ENCODE measurements at regions not wholly inside any gene's neighbourhood (a gene's known extent, or its start where the extent isn't known, plus 50 kb on each side); places are given as distances from the start of the nearest gene placed in this dataset.

- TF ChIP-seq, protein P1, sequence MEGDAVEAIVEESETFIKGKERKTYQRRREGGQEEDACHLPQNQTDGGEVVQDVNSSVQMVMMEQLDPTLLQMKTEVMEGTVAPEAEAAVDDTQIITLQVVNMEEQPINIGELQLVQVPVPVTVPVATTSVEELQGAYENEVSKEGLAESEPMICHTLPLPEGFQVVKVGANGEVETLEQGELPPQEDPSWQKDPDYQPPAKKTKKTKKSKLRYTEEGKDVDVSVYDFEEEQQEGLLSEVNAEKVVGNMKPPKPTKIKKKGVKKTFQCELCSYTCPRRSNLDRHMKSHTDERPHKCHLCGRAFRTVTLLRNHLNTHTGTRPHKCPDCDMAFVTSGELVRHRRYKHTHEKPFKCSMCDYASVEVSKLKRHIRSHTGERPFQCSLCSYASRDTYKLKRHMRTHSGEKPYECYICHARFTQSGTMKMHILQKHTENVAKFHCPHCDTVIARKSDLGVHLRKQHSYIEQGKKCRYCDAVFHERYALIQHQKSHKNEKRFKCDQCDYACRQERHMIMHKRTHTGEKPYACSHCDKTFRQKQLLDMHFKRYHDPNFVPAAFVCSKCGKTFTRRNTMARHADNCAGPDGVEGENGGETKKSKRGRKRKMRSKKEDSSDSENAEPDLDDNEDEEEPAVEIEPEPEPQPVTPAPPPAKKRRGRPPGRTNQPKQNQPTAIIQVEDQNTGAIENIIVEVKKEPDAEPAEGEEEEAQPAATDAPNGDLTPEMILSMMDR (IDR thresholded peaks at IDR 0.05; ENCODE audit: unreplicated experiment): no peak
- Mint-ChIP-seq H3K4me1 (ENCODE audit: low read depth, unreplicated experiment) (no peaks in the 10 kb centered on the region), H3K27me3 (ENCODE audit: unreplicated experiment) (no peaks in the 10 kb centered on the region), H3K9me3 (ENCODE audit: low read depth, unreplicated experiment) (no peaks in the 10 kb centered on the region), H3K36me3 (ENCODE audit: insufficient read depth, unreplicated experiment) (no peaks in the 10 kb centered on the region), H3K27ac (ENCODE audit: unreplicated experiment) (no peak overlapping the region), H3K4me3 (ENCODE audit: low read depth, unreplicated experiment) (no peak overlapping the region)
- no TSS peak for BruUV-seq (replicated peaks)
- intact Hi-C loops (cut with micrococcal nuclease; ENCODE audit: unreplicated experiment): no loop called here
- CTCF ChIA-PET: no interaction called here
- DNase-seq: no peak
Measured at GRCh38 chr9:81202292-81202691, 487.1 kb downstream of the TLE1 start.

GRCh38 chr9:81195206-81195605 lies 494.1 kb downstream of the TLE1 start:
- CTCF ChIA-PET: no interaction called here
- Mint-ChIP-seq H3K27me3 (ENCODE audit: unreplicated experiment) (no peaks in the 10 kb centered on the region), H3K9me3 (ENCODE audit: low read depth, unreplicated experiment) (peaks cover 3% of the 10 kb centered on the region), H3K36me3 (ENCODE audit: insufficient read depth, unreplicated experiment) (no peaks in the 10 kb centered on the region), H3K4me3 (ENCODE audit: low read depth, unreplicated experiment) (no peak overlapping the region), H3K27ac (ENCODE audit: unreplicated experiment) (no peak overlapping the region), H3K4me1 (ENCODE audit: low read depth, unreplicated experiment) (no peaks in the 10 kb centered on the region)
- BruUV-seq (replicated peaks): no TSS peak
- intact Hi-C loops (cut with micrococcal nuclease; ENCODE audit: unreplicated experiment): no loop called here
- TF ChIP-seq, protein P1 (IDR thresholded peaks at IDR 0.05; ENCODE audit: unreplicated experiment): no peak
- no peak for DNase-seq

GRCh38 chr9:81193362-81194339 lies 495.7 kb downstream of the TLE1 start:
- TF ChIP-seq, protein P1 (IDR thresholded peaks at IDR 0.05; ENCODE audit: unreplicated experiment): no peak
- intact Hi-C loops (cut with micrococcal nuclease; ENCODE audit: unreplicated experiment): no loop called here
- no peaks in the 10 kb centered on the region for H3K27me3 Mint-ChIP-seq (ENCODE audit: unreplicated experiment)
- H3K4me3 Mint-ChIP-seq (ENCODE audit: low read depth, unreplicated experiment): no peak overlapping the region
- no peaks in the 10 kb centered on the region for H3K4me1 Mint-ChIP-seq (ENCODE audit: low read depth, unreplicated experiment)
- H3K9me3 Mint-ChIP-seq (ENCODE audit: low read depth, unreplicated experiment): peaks cover 3% of the 10 kb centered on the region
- no peak for DNase-seq
- no peaks in the 10 kb centered on the region for H3K36me3 Mint-ChIP-seq (ENCODE audit: insufficient read depth, unreplicated experiment)
- BruUV-seq (replicated peaks): no TSS peak
- CTCF ChIA-PET: no interaction called here
- no peak overlapping the region for H3K27ac Mint-ChIP-seq (ENCODE audit: unreplicated experiment)

- intact Hi-C loops (cut with micrococcal nuclease; ENCODE audit: unreplicated experiment): no loop called here
- Mint-ChIP-seq H3K4me3 (ENCODE audit: low read depth, unreplicated experiment) (no peak overlapping the region), H3K9me3 (ENCODE audit: low read depth, unreplicated experiment) (peaks cover 3% of the 10 kb centered on the region), H3K36me3 (ENCODE audit: insufficient read depth, unreplicated experiment) (no peaks in the 10 kb centered on the region), H3K27ac (ENCODE audit: unreplicated experiment) (no peak overlapping the region), H3K27me3 (ENCODE audit: unreplicated experiment) (no peaks in the 10 kb centered on the region), H3K4me1 (ENCODE audit: low read depth, unreplicated experiment) (no peaks in the 10 kb centered on the region)
- TF ChIP-seq, protein P1 (IDR thresholded peaks at IDR 0.05; ENCODE audit: unreplicated experiment): no peak
- DNase-seq: no peak
- CTCF ChIA-PET: no interaction called here
- BruUV-seq (replicated peaks): no TSS peak
Measured at GRCh38 chr9:81191222-81191621, 498.1 kb downstream of the TLE1 start.
